ENCODE measurements at regions not wholly inside any gene's neighbourhood (a gene's known extent, or its start where the extent isn't known, plus 50 kb on each side); places are given as distances from the start of the nearest gene placed in this dataset.

GRCh38 chr6:40331545-40331944 is 255.6 kb downstream of the LRFN2 start:
- ChIA-PET CTCF (interaction anchor here (0.6 kb wide), 1 partner anchor 53 kb away, joined by 5 read pairs; no protein-coding TSS in a partner anchor), POLR2A (ENCODE audit: unreplicated experiment) (no interaction called here)
- Histone ChIP-seq H3K9me3 (ENCODE audit: control insufficient read depth, insufficient read depth, low read length) (no peaks in the 10 kb centered on the region), H3K18ac (ENCODE audit: low read depth, low read length) (no peak overlapping the region), H3K14ac (replicated peaks; ENCODE audit: low read depth, low read length) (no peak overlapping the region), H3K4me3 (ENCODE audit: insufficient read depth, low read depth, low read length) (no peak overlapping the region), H3K4me2 (ENCODE audit: low read depth, low read length) (no peak overlapping the region), H2AFZ (replicated peaks; ENCODE audit: low read length, poor library complexity) (no peak overlapping the region), H2BK5ac (ENCODE audit: low read depth, low read length, poor library complexity, severe bottlenecking) (no peak overlapping the region), H3K27ac (ENCODE audit: insufficient read depth, low read length) (no peak overlapping the region), H3K79me1 (ENCODE audit: low read depth in 1 of 2, low read length in 2 of 2) (no peaks in the 10 kb centered on the region), H3K56ac (ENCODE audit: extremely low read depth, insufficient read depth, low read length) (no peak overlapping the region), H3K9ac (ENCODE audit: low read depth, low read length) (no peak overlapping the region), H4K8ac (ENCODE audit: low read depth in 2 of 2, low read length in 2 of 2) (no peak overlapping the region), H3K4ac (ENCODE audit: low read depth, low read length) (no peak overlapping the region), H2BK20ac (ENCODE audit: low read depth, low read length) (no peak overlapping the region), H4K91ac (ENCODE audit: insufficient read depth, low read depth, low read length) (no peak overlapping the region), H3K23ac (ENCODE audit: low read depth, low read length) (no peak overlapping the region), H2AK9ac (replicated peaks; ENCODE audit: low read depth, low read length, poor library complexity) (no peak overlapping the region), H3K4me1 (ENCODE audit: control insufficient read depth, insufficient read depth, low read length) (no peaks in the 10 kb centered on the region), H2AK5ac (ENCODE audit: low read depth, low read length) (no peak overlapping the region), H2BK15ac (ENCODE audit: low read depth, low read length) (no peak overlapping the region), H3K9me1 (ENCODE audit: insufficient read depth, low read length) (no peaks in the 10 kb centered on the region), H2BK120ac (ENCODE audit: low read depth, low read length) (no peak overlapping the region), H3K27me3 (ENCODE audit: control insufficient read depth, insufficient read depth, low read length) (no peaks in the 10 kb centered on the region), H3K36me3 (ENCODE audit: control insufficient read depth, insufficient read depth, low read length) (no peaks in the 10 kb centered on the region), H4K5ac (ENCODE audit: low read depth, low read length) (no peak overlapping the region), H4K20me1 (ENCODE audit: insufficient read depth, low read length) (no peaks in the 10 kb centered on the region)
- no peak for TF ChIP-seq MXI1 (IDR thresholded peaks at IDR 0.05; ENCODE audit: borderline replicate concordance, low read depth, low read length)
- dilution Hi-C loops (cut with HindIII; ENCODE audit: low sequenced_read_pairs, unreplicated experiment) = no loop called here
- in situ Hi-C loops (cut with MboI; ENCODE audit: low sequenced_read_pairs) = no loop called here
- no CpG with 5 or more reads among the region's 3 CpGs for WGBS, 2 experiments (ENCODE audit: extremely low coverage in 2 of 2, insufficient read length in 1 of 2)
- no TSS peak for BruUV-seq (replicated peaks)
- intact Hi-C loops (cut with micrococcal nuclease) = no loop called here
- DNase-seq (no peak), ATAC-seq (ENCODE audit: low read depth) (no peak)

Measured in IMR-90 (cell line).